PC-3 (cell line): ENCODE measurements at regions not wholly inside any gene's neighbourhood (a gene's known extent, or its start where the extent isn't known, plus 50 kb on each side); places are given as distances from the start of the nearest gene placed in this dataset.

Source experiments
- ATAC-seq: fragments of 200-7000 bp; cut with Tn5 transposase; 2 replicates; pipeline ENCODE4 v1.9.1; 2020; ENCODE audit warnings: mild to moderate bottlenecking, moderate library complexity
- BruUV-seq: library from RNA; stranded (reverse); fragments of 400-500 nt; replicated peaks from 2 replicates; lab custom pipeline; 2021; lab: Mats Ljungman, UMichigan
- CTCF ChIA-PET: fragments of 300-600 bp; sonication (Branson Sonifier 250); formaldehyde crosslinking; loops from one replicate; lab custom pipeline; 2022; ENCODE audit warnings: antibody characterized with exemption; lab: Charles Lee
- POLR2A ChIA-PET: fragments of 300-600 bp; sonication (Branson Sonifier 250); formaldehyde crosslinking; loops from one replicate; lab custom pipeline; 2022; ENCODE audit warnings: antibody characterized with exemption; ENCODE audit not compliant: unreplicated experiment; lab: Charles Lee
- DNase-seq: peaks from one replicate; pipeline ENCODE4 v3.0.0-alpha.2; 2015
- H2AFZ ChIP-seq: fragments of 300-600 bp; sonication (generic); 2 replicates; pipeline ENCODE4 v1.6.0; 2016; ENCODE audit warnings: antibody characterized with exemption, low read length
- H3F3A ChIP-seq: fragments of 300-600 bp; sonication (generic); one replicate; pipeline ENCODE4 v1.6.0; 2017; ENCODE audit warnings: antibody characterized with exemption, low read length, control low read depth, mild to moderate bottlenecking; ENCODE audit not compliant: unreplicated experiment
- H3K27ac ChIP-seq: fragments of 300-600 bp; sonication (generic); 2 replicates; pipeline ENCODE4 v1.5.1; 2016; ENCODE audit warnings: mild to moderate bottlenecking, low read length
- H3K27me3 ChIP-seq: fragments of 300-600 bp; sonication (generic); 2 replicates; pipeline ENCODE4 v1.6.1; 2016; ENCODE audit warnings: low read length, mixed read lengths
- H3K36me3 ChIP-seq: fragments of 300-600 bp; sonication (generic); 2 replicates; pipeline ENCODE4 v1.6.1; 2016; ENCODE audit warnings: low read depth, mixed run types, low read length, mixed read lengths
- H3K4me1 ChIP-seq: fragments of 300-600 bp; sonication (generic); 2 replicates; pipeline ENCODE4 v1.5.1; 2016; ENCODE audit warnings: low read length; ENCODE audit not compliant: insufficient read depth
- H3K4me2 ChIP-seq: fragments of 300-600 bp; sonication (generic); 2 replicates; pipeline ENCODE4 v1.6.0; 2016; ENCODE audit warnings: low read length
- H3K4me3 ChIP-seq: fragments of 300-600 bp; sonication (generic); 2 replicates; pipeline ENCODE4 v1.5.1; 2016; ENCODE audit warnings: mild to moderate bottlenecking, low read length, mixed read lengths
- H3K79me2 ChIP-seq: fragments of 300-600 bp; sonication (generic); 2 replicates; pipeline ENCODE4 v1.6.1; 2017; ENCODE audit warnings: low read length, mixed read lengths
- H3K9ac ChIP-seq: fragments of 300-600 bp; sonication (generic); 2 replicates; pipeline ENCODE4 v1.6.0; 2016; ENCODE audit warnings: mild to moderate bottlenecking, low read length
- H3K9me2 ChIP-seq: fragments of 300-600 bp; sonication (generic); replicated peaks from 2 replicates; pipeline ENCODE4 v1.6.1; 2016; ENCODE audit warnings: mixed run types, low read length, mixed read lengths
- H3K9me3 ChIP-seq: fragments of 300-600 bp; sonication (generic); 2 replicates; pipeline ENCODE4 v1.6.1; 2016; ENCODE audit warnings: low read length, mixed read lengths
- H4K20me1 ChIP-seq: fragments of 300-600 bp; sonication (generic); 2 replicates; pipeline ENCODE4 v1.6.1; 2016; ENCODE audit warnings: low read length, mixed read lengths
- CTCF ChIP-seq: fragments of 300-600 bp; sonication (generic); conservative IDR thresholded peaks from 2 replicates; pipeline ENCODE4 v1.5.1; 2017; ENCODE audit warnings: antibody characterized with exemption, low read depth, mild to moderate bottlenecking, low read length
- EZH2 ChIP-seq: fragments of 300-600 bp; sonication (generic); IDR thresholded peaks from one replicate; pipeline ENCODE4 v1.6.1; 2017; ENCODE audit warnings: antibody characterized with exemption, mild to moderate bottlenecking, low read length; ENCODE audit not compliant: unreplicated experiment
- EZH2phosphoT487 ChIP-seq: fragments of 300-600 bp; sonication (generic); IDR thresholded peaks from 2 replicates; pipeline ENCODE4 v1.6.1; 2018; ENCODE audit warnings: mild to moderate bottlenecking, antibody characterized with exemption, low read length, borderline replicate concordance
- intact Hi-C: fragments of 100-400 bp; cut with micrococcal nuclease; formaldehyde crosslinking; loops from 2 replicates; pipeline ENCODE4 v1.9.0; 2023

GRCh38 chr4:137923494-137923893, 318.7 kb downstream of the SLC7A11 start:
- H3K4me2 ChIP-seq: no peak overlapping the region
- H3F3A ChIP-seq: no peaks in the 10 kb centered on the region
- TF ChIP-seq EZH2phosphoT487 (no peak), CTCF (no peak), EZH2 (no peak)
- no TSS peak for BruUV-seq
- H2AFZ ChIP-seq: no peak overlapping the region
- H3K9me3 ChIP-seq: no peaks in the 10 kb centered on the region
- no peak overlapping the region for H3K9ac ChIP-seq
- intact Hi-C loops: no loop called here
- H3K27me3 ChIP-seq: no peaks in the 10 kb centered on the region
- DNase-seq (no peak), ATAC-seq (no peak)
- no peaks in the 10 kb centered on the region for H4K20me1 ChIP-seq
- H3K4me3 ChIP-seq: no peak overlapping the region
- no peak overlapping the region for H3K27ac ChIP-seq
- no peaks in the 10 kb centered on the region for H3K36me3 ChIP-seq
- no peaks in the 10 kb centered on the region for H3K4me1 ChIP-seq
- no peaks in the 10 kb centered on the region for H3K79me2 ChIP-seq
- POLR2A ChIA-PET: no interaction called here
- H3K9me2 ChIP-seq: no peaks in the 10 kb centered on the region
- CTCF ChIA-PET: no interaction called here

- no peaks in the 10 kb centered on the region for H3K4me1 ChIP-seq
- no peaks in the 10 kb centered on the region for H3K9me2 ChIP-seq
- H3K9ac ChIP-seq: no peak overlapping the region
- H3K4me2 ChIP-seq: no peak overlapping the region
- BruUV-seq: no TSS peak
- no peaks in the 10 kb centered on the region for H3K36me3 ChIP-seq
- H3K27me3 ChIP-seq: no peaks in the 10 kb centered on the region
- ChIA-PET POLR2A (no interaction called here), CTCF (no interaction called here)
- H3F3A ChIP-seq: no peaks in the 10 kb centered on the region
- H3K9me3 ChIP-seq: no peaks in the 10 kb centered on the region
- no peak overlapping the region for H3K4me3 ChIP-seq
- no peak for TF ChIP-seq EZH2
- no peak for TF ChIP-seq CTCF
- TF ChIP-seq EZH2phosphoT487: no peak
- ATAC-seq (no peak), DNase-seq (no peak)
- intact Hi-C loops: no loop called here
- H2AFZ ChIP-seq: no peak overlapping the region
- H4K20me1 ChIP-seq: no peaks in the 10 kb centered on the region
- no peaks in the 10 kb centered on the region for H3K79me2 ChIP-seq
- no peak overlapping the region for H3K27ac ChIP-seq
Observed at GRCh38 chr4:137922721-137923120, 319.4 kb downstream of the SLC7A11 start.

GRCh38 chr4:137909529-137910309, 332.4 kb downstream of the SLC7A11 start:
- Histone ChIP-seq H3F3A (no peaks in the 10 kb centered on the region), H3K9me3 (no peaks in the 10 kb centered on the region), H3K4me3 (no peak overlapping the region), H3K4me2 (no peak overlapping the region), H3K4me1 (no peaks in the 10 kb centered on the region), H3K9ac (no peak overlapping the region), H2AFZ (0 out of 2 replicates have a peak overlapping the region, but pooled peaks have one; percentile 18), H3K9me2 (no peaks in the 10 kb centered on the region), H4K20me1 (no peaks in the 10 kb centered on the region), H3K36me3 (no peaks in the 10 kb centered on the region), H3K79me2 (no peaks in the 10 kb centered on the region), H3K27me3 (no peaks in the 10 kb centered on the region), H3K27ac (no peak overlapping the region)
- intact Hi-C loops: no loop called here
- no peak for TF ChIP-seq CTCF
- no peak for TF ChIP-seq EZH2
- ChIA-PET CTCF (no interaction called here), POLR2A (no interaction called here)
- no peak for ATAC-seq
- no TSS peak for BruUV-seq
- no peak for DNase-seq
